Keratinocyte (primary cell): ENCODE measurements at regions not wholly inside any gene's neighbourhood (a gene's known extent, or its start where the extent isn't known, plus 50 kb on each side); places are given as distances from the start of the nearest gene placed in this dataset.

Source experiments
- EZH2 ChIP-seq: IDR thresholded peaks from one replicate; pipeline ENCODE4 v1.6.1; 2012; ENCODE audit warnings: inconsistent platforms, mild to moderate bottlenecking, low read length, moderate library complexity
- TF ChIP-seq, protein P1 (sequence below), 3 experiments: IDR thresholded peaks in 1 of 3; conservative IDR thresholded peaks in 1 of 3; optimal IDR thresholded peaks in 1 of 3; 2 replicates in 2 of 3; 3 replicates in 1 of 3; pipeline versions ENCODE3 to v1.5.1; 2011; ENCODE audit warnings: low read length in 3 of 3, mild to moderate bottlenecking in 3 of 3, moderate library complexity in 2 of 3, control low read depth in 1 of 3, inconsistent platforms in 1 of 3; ENCODE audit not compliant: insufficient read depth in 2 of 3; ENCODE audit errors: extremely low read depth in 1 of 3

GRCh38 chr16:60776281-60776680 lies 1260.0 kb downstream of the CDH8 start:
- TF ChIP-seq EZH2 = no peak
- TF ChIP-seq, protein P1, sequence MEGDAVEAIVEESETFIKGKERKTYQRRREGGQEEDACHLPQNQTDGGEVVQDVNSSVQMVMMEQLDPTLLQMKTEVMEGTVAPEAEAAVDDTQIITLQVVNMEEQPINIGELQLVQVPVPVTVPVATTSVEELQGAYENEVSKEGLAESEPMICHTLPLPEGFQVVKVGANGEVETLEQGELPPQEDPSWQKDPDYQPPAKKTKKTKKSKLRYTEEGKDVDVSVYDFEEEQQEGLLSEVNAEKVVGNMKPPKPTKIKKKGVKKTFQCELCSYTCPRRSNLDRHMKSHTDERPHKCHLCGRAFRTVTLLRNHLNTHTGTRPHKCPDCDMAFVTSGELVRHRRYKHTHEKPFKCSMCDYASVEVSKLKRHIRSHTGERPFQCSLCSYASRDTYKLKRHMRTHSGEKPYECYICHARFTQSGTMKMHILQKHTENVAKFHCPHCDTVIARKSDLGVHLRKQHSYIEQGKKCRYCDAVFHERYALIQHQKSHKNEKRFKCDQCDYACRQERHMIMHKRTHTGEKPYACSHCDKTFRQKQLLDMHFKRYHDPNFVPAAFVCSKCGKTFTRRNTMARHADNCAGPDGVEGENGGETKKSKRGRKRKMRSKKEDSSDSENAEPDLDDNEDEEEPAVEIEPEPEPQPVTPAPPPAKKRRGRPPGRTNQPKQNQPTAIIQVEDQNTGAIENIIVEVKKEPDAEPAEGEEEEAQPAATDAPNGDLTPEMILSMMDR (optimal IDR thresholded peaks at IDR 0.05 in 1 of 3, IDR thresholded peaks at IDR 0.05 in 1 of 3, conservative IDR thresholded peaks at IDR 0.05 in 1 of 3; ENCODE audit: extremely low read depth in 1 of 3, insufficient read depth in 2 of 3, low read length in 3 of 3) = no peak
